Fibroblast of upper back skin (primary cell): ENCODE measurements at regions not wholly inside any gene's neighbourhood (a gene's known extent, or its start where the extent isn't known, plus 50 kb on each side); places are given as distances from the start of the nearest gene placed in this dataset.
"Not testable (repeated sequence)": the region's sequence is repeated elsewhere in the genome, so short reads cannot be mapped to it uniquely, and the experiment has no call there.

Source experiments
- DNase-seq: peaks from one replicate; pipeline ENCODE4 v3.0.0-alpha.2; 2013

GRCh38 chr4:27678027-27678426 is 817.4 kb downstream of the STIM2 start:
- DNase-seq = no peak

- peak; percentile 69 for DNase-seq
Measured at GRCh38 chr4:27684610-27685011, 824.0 kb downstream of the STIM2 start.

- no peak for DNase-seq
Measured at GRCh38 chr4:27685091-27685490, 824.5 kb downstream of the STIM2 start.

GRCh38 chr4:27685947-27686346 is 825.3 kb downstream of the STIM2 start:
- no peak for DNase-seq

GRCh38 chr4:27692158-27692557 is 831.5 kb downstream of the STIM2 start:
- DNase-seq = peak; percentile 58

- no peak for DNase-seq
Measured at GRCh38 chr4:27692868-27693634, 832.4 kb downstream of the STIM2 start.

GRCh38 chr4:27696257-27696656 is 835.6 kb downstream of the STIM2 start:
- DNase-seq = not testable (repeated sequence)

GRCh38 chr4:27701606-27702005 is 841.0 kb downstream of the STIM2 start:
- peak; percentile 60 for DNase-seq

- DNase-seq = peak; percentile 86
Measured at GRCh38 chr4:27702730-27703431, 842.2 kb downstream of the STIM2 start.

- DNase-seq = no peak
Measured at GRCh38 chr4:27703771-27704170, 843.1 kb downstream of the STIM2 start.

- DNase-seq = no peak
Measured at GRCh38 chr4:27711041-27711440, 850.4 kb downstream of the STIM2 start.

GRCh38 chr4:27714073-27714472 is 853.4 kb downstream of the STIM2 start:
- DNase-seq = no peak

- DNase-seq = no peak
Measured at GRCh38 chr4:27716693-27717430, 856.2 kb downstream of the STIM2 start.

GRCh38 chr4:27717431-27717755 is 856.8 kb downstream of the STIM2 start:
- no peak for DNase-seq

- no peak for DNase-seq
Measured at GRCh38 chr4:27720010-27720766, 859.5 kb downstream of the STIM2 start.

- no peak for DNase-seq
Measured at GRCh38 chr4:27721193-27721592, 860.6 kb downstream of the STIM2 start.

GRCh38 chr4:27728892-27729291 is 868.3 kb downstream of the STIM2 start:
- DNase-seq = no peak

GRCh38 chr4:27742816-27743215 is 882.2 kb downstream of the STIM2 start:
- DNase-seq = peak; percentile 5

GRCh38 chr4:27759611-27760575 is 899.3 kb downstream of the STIM2 start:
- peak; percentile 20 for DNase-seq

- no peak for DNase-seq
Measured at GRCh38 chr4:27763830-27764525, 903.3 kb downstream of the STIM2 start.

GRCh38 chr4:27764526-27764837 is 903.8 kb downstream of the STIM2 start:
- no peak for DNase-seq
